ENCODE measurements at regions not wholly inside any gene's neighbourhood (a gene's known extent, or its start where the extent isn't known, plus 50 kb on each side); places are given as distances from the start of the nearest gene placed in this dataset.
"Not testable (repeated sequence)": the region's sequence is repeated elsewhere in the genome, so short reads cannot be mapped to it uniquely, and the experiment has no call there.

DNA sequence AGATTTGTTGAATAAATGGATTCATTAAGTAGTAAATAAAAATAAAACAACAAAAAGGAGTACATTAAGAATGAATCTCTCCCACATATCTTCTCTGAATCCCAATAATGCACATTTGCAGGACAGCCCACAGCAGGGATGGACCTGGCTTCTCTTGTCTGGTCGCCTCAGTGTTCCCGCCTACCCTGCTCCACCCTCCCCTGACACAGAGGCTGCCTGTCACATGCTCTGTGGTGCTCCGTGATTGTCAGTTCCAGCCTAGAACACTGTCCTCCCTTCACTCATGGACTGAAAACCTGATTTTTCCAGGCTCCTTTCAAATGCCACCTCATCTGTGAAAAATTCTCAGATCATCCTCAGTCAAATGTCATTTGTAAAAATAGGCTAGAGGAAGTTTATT is 94.5 kb upstream of the GPR12 start:
- TF ChIP-seq TCF4 (CRISPR knock-in tag; IDR thresholded peaks at IDR 0.05; ENCODE audit: borderline replicate concordance) (no peak), ZC3H10 (CRISPR knock-in tag; IDR thresholded peaks at IDR 0.05) (no peak), RARB (CRISPR knock-in tag; IDR thresholded peaks at IDR 0.05) (no peak), ZFP30 (CRISPR knock-in tag; IDR thresholded peaks at IDR 0.05) (no peak), CSDC2 (CRISPR knock-in tag; IDR thresholded peaks at IDR 0.05) (no peak), SNAI2 (CRISPR knock-in tag; IDR thresholded peaks at IDR 0.05) (no peak), ZFP3 (CRISPR knock-in tag; IDR thresholded peaks at IDR 0.05) (no peak), BACH2 (CRISPR knock-in tag; IDR thresholded peaks at IDR 0.05; ENCODE audit: borderline replicate concordance) (no peak), TOX (CRISPR knock-in tag; IDR thresholded peaks at IDR 0.05; ENCODE audit: borderline replicate concordance) (no peak), ISL1 (CRISPR knock-in tag; IDR thresholded peaks at IDR 0.05) (no peak), GLIS3 (CRISPR knock-in tag; IDR thresholded peaks at IDR 0.05) (no peak)
- TF ChIP-seq, protein P1, sequence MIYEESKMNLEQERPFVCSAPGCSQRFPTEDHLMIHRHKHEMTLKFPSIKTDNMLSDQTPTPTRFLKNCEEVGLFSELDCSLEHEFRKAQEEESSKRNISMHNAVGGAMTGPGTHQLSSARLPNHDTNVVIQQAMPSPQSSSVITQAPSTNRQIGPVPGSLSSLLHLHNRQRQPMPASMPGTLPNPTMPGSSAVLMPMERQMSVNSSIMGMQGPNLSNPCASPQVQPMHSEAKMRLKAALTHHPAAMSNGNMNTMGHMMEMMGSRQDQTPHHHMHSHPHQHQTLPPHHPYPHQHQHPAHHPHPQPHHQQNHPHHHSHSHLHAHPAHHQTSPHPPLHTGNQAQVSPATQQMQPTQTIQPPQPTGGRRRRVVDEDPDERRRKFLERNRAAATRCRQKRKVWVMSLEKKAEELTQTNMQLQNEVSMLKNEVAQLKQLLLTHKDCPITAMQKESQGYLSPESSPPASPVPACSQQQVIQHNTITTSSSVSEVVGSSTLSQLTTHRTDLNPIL (CRISPR knock-in tag; IDR thresholded peaks at IDR 0.05; ENCODE audit: low read depth), result no peak
- TF ChIP-seq, protein P2, sequence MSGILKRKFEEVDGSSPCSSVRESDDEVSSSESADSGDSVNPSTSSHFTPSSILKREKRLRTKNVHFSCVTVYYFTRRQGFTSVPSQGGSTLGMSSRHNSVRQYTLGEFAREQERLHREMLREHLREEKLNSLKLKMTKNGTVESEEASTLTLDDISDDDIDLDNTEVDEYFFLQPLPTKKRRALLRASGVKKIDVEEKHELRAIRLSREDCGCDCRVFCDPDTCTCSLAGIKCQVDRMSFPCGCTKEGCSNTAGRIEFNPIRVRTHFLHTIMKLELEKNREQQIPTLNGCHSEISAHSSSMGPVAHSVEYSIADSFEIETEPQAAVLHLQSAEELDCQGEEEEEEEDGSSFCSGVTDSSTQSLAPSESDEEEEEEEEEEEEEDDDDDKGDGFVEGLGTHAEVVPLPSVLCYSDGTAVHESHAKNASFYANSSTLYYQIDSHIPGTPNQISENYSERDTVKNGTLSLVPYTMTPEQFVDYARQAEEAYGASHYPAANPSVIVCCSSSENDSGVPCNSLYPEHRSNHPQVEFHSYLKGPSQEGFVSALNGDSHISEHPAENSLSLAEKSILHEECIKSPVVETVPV (CRISPR knock-in tag; IDR thresholded peaks at IDR 0.05), result no peak
- no peak for ATAC-seq

DNA sequence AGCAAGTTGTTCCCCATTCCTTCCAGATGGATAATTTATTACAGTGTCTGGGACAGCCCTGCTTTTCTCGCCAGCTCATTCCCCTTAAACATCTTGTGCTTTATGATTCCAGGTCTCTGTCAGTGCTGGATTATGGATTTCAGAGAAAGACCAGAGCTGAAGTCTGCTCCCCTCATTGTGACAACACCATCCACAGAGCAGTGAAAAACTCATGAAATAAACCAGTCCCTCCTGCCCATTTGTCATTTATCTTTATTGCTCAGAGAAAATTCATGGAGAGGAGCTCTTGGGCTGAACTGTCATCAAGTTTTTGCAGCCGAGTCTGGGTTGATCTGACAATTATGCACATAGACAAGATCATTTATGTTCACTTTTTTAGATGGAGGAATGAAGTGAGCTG is 92.7 kb upstream of the GPR12 start:
- TF ChIP-seq, protein P2 (CRISPR knock-in tag; IDR thresholded peaks at IDR 0.05), result no peak
- no peak for TF ChIP-seq PPARA (CRISPR knock-in tag; IDR thresholded peaks at IDR 0.05; ENCODE audit: borderline replicate concordance)
- no peak for TF ChIP-seq SNAI2 (CRISPR knock-in tag; IDR thresholded peaks at IDR 0.05)
- TF ChIP-seq ZC3H10 (CRISPR knock-in tag; IDR thresholded peaks at IDR 0.05), result no peak
- TF ChIP-seq, protein P3, sequence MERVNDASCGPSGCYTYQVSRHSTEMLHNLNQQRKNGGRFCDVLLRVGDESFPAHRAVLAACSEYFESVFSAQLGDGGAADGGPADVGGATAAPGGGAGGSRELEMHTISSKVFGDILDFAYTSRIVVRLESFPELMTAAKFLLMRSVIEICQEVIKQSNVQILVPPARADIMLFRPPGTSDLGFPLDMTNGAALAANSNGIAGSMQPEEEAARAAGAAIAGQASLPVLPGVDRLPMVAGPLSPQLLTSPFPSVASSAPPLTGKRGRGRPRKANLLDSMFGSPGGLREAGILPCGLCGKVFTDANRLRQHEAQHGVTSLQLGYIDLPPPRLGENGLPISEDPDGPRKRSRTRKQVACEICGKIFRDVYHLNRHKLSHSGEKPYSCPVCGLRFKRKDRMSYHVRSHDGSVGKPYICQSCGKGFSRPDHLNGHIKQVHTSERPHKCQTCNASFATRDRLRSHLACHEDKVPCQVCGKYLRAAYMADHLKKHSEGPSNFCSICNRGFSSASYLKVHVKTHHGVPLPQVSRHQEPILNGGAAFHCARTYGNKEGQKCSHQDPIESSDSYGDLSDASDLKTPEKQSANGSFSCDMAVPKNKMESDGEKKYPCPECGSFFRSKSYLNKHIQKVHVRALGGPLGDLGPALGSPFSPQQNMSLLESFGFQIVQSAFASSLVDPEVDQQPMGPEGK (CRISPR knock-in tag; IDR thresholded peaks at IDR 0.05; ENCODE audit: borderline replicate concordance), result no peak
- TF ChIP-seq, protein P4, sequence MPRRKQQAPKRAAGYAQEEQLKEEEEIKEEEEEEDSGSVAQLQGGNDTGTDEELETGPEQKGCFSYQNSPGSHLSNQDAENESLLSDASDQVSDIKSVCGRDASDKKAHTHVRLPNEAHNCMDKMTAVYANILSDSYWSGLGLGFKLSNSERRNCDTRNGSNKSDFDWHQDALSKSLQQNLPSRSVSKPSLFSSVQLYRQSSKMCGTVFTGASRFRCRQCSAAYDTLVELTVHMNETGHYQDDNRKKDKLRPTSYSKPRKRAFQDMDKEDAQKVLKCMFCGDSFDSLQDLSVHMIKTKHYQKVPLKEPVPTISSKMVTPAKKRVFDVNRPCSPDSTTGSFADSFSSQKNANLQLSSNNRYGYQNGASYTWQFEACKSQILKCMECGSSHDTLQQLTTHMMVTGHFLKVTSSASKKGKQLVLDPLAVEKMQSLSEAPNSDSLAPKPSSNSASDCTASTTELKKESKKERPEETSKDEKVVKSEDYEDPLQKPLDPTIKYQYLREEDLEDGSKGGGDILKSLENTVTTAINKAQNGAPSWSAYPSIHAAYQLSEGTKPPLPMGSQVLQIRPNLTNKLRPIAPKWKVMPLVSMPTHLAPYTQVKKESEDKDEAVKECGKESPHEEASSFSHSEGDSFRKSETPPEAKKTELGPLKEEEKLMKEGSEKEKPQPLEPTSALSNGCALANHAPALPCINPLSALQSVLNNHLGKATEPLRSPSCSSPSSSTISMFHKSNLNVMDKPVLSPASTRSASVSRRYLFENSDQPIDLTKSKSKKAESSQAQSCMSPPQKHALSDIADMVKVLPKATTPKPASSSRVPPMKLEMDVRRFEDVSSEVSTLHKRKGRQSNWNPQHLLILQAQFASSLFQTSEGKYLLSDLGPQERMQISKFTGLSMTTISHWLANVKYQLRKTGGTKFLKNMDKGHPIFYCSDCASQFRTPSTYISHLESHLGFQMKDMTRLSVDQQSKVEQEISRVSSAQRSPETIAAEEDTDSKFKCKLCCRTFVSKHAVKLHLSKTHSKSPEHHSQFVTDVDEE (CRISPR knock-in tag; IDR thresholded peaks at IDR 0.05), result no peak
- no peak for TF ChIP-seq GLIS3 (CRISPR knock-in tag; IDR thresholded peaks at IDR 0.05)
- TF ChIP-seq CSDC2 (CRISPR knock-in tag; IDR thresholded peaks at IDR 0.05), result no peak
- TF ChIP-seq ZFP30 (CRISPR knock-in tag; IDR thresholded peaks at IDR 0.05), result no peak
- TF ChIP-seq RARB (CRISPR knock-in tag; IDR thresholded peaks at IDR 0.05), result no peak
- TF ChIP-seq ZNF8 (CRISPR knock-in tag; IDR thresholded peaks at IDR 0.05), result no peak
- no peak for TF ChIP-seq OSR1 (CRISPR knock-in tag; IDR thresholded peaks at IDR 0.05)
- ATAC-seq, result no peak

DNA sequence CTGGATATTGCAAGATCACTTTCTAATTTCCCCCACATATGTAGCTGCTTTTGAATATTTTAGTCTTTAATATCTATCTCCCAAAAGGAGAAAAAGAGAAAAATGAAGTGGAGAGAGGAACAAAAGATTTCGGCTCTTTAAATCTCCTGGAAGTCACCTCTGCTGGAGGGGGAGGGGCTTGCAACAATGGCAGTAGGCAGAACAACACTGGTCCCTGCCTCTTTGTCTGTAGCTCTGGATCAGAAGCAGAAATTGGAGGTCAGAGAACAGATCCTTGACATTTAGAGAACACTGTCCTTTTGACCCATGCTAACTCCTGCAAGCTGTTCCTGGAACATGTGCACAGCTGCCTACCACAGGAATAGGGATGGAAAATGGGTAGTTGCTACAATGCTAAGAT is 86.7 kb upstream of the GPR12 start:
- no peak for ATAC-seq

DNA sequence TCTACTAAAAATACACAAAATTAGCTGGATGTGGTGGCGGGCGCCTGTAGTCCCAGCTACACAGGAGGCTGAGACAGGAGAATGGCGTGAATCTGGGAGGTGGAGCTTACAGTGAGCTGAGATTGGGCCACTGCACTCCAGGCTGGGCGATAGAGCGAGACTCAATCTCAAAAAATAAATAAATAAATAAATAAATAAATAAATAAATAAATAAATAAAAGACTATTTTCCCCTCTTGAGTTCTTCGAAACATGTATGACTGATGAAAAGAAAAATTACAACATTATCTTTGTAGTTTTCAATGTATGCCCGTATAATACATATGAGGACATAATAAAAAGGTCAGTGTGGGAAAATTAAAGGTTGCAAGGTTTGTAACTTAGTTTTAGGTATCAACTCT is 84.5 kb upstream of the GPR12 start:
- not testable (repeated sequence) for ATAC-seq

More for the DNA sequence above, 86.7 kb upstream of the GPR12 start:
- TF ChIP-seq CSDC2 (CRISPR knock-in tag; IDR thresholded peaks at IDR 0.05) (no peak), ZFP30 (CRISPR knock-in tag; IDR thresholded peaks at IDR 0.05) (no peak), ARNTL (CRISPR knock-in tag; IDR thresholded peaks at IDR 0.05; ENCODE audit: borderline replicate concordance, low read depth) (no peak), TCF4 (CRISPR knock-in tag; IDR thresholded peaks at IDR 0.05; ENCODE audit: borderline replicate concordance) (no peak), OSR1 (CRISPR knock-in tag; IDR thresholded peaks at IDR 0.05) (no peak), ZNF8 (CRISPR knock-in tag; IDR thresholded peaks at IDR 0.05) (no peak)

All from SK-N-SH treated with all-trans-retinoic acid at 6 μM for 48 hours (cell line).